PC-3 (cell line): ENCODE measurements at regions not wholly inside any gene's neighbourhood (a gene's known extent, or its start where the extent isn't known, plus 50 kb on each side); places are given as distances from the start of the nearest gene placed in this dataset.

Experiments
- EZH2 ChIP-seq: fragments of 300-600 bp; sonication (generic); IDR thresholded peaks from one replicate; pipeline ENCODE4 v1.6.1; 2017; ENCODE audit warnings: antibody characterized with exemption, mild to moderate bottlenecking, low read length; ENCODE audit not compliant: unreplicated experiment
- EZH2phosphoT487 ChIP-seq: fragments of 300-600 bp; sonication (generic); IDR thresholded peaks from 2 replicates; pipeline ENCODE4 v1.6.1; 2018; ENCODE audit warnings: mild to moderate bottlenecking, antibody characterized with exemption, low read length, borderline replicate concordance
- TF ChIP-seq, protein P1 (sequence below): fragments of 300-600 bp; sonication (generic); conservative IDR thresholded peaks from 2 replicates; pipeline ENCODE4 v1.5.1; 2017; ENCODE audit warnings: antibody characterized with exemption, low read depth, mild to moderate bottlenecking, low read length

- TF ChIP-seq, protein P1, sequence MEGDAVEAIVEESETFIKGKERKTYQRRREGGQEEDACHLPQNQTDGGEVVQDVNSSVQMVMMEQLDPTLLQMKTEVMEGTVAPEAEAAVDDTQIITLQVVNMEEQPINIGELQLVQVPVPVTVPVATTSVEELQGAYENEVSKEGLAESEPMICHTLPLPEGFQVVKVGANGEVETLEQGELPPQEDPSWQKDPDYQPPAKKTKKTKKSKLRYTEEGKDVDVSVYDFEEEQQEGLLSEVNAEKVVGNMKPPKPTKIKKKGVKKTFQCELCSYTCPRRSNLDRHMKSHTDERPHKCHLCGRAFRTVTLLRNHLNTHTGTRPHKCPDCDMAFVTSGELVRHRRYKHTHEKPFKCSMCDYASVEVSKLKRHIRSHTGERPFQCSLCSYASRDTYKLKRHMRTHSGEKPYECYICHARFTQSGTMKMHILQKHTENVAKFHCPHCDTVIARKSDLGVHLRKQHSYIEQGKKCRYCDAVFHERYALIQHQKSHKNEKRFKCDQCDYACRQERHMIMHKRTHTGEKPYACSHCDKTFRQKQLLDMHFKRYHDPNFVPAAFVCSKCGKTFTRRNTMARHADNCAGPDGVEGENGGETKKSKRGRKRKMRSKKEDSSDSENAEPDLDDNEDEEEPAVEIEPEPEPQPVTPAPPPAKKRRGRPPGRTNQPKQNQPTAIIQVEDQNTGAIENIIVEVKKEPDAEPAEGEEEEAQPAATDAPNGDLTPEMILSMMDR, result no peak
- TF ChIP-seq EZH2, result no peak
- no peak for TF ChIP-seq EZH2phosphoT487
Observed at GRCh38 chr3:59412516-59412915, 362.7 kb upstream of the CFAP20DC start.
